ENCODE measurements at regions not wholly inside any gene's neighbourhood (a gene's known extent, or its start where the extent isn't known, plus 50 kb on each side); places are given as distances from the start of the nearest gene placed in this dataset.

- Mint-ChIP-seq H3K4me3 (ENCODE audit: unreplicated experiment) (no peak overlapping the region), H3K27me3 (ENCODE audit: unreplicated experiment) (no peaks in the 10 kb centered on the region), H3K4me1 (ENCODE audit: unreplicated experiment) (peaks cover 10% of the 10 kb centered on the region), H3K9me3 (ENCODE audit: unreplicated experiment) (peaks cover 17% of the 10 kb centered on the region), H3K36me3 (ENCODE audit: unreplicated experiment) (no peaks in the 10 kb centered on the region), H3K27ac (ENCODE audit: unreplicated experiment) (no peak overlapping the region)
- TF ChIP-seq, protein P1, sequence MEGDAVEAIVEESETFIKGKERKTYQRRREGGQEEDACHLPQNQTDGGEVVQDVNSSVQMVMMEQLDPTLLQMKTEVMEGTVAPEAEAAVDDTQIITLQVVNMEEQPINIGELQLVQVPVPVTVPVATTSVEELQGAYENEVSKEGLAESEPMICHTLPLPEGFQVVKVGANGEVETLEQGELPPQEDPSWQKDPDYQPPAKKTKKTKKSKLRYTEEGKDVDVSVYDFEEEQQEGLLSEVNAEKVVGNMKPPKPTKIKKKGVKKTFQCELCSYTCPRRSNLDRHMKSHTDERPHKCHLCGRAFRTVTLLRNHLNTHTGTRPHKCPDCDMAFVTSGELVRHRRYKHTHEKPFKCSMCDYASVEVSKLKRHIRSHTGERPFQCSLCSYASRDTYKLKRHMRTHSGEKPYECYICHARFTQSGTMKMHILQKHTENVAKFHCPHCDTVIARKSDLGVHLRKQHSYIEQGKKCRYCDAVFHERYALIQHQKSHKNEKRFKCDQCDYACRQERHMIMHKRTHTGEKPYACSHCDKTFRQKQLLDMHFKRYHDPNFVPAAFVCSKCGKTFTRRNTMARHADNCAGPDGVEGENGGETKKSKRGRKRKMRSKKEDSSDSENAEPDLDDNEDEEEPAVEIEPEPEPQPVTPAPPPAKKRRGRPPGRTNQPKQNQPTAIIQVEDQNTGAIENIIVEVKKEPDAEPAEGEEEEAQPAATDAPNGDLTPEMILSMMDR (IDR thresholded peaks at IDR 0.05), result no peak
- DNase-seq (ENCODE audit: extremely low spot score, unreplicated experiment), result no peak
Measured at GRCh38 chr18:67969458-67969857, 452.9 kb upstream of the DSEL start.

DNA sequence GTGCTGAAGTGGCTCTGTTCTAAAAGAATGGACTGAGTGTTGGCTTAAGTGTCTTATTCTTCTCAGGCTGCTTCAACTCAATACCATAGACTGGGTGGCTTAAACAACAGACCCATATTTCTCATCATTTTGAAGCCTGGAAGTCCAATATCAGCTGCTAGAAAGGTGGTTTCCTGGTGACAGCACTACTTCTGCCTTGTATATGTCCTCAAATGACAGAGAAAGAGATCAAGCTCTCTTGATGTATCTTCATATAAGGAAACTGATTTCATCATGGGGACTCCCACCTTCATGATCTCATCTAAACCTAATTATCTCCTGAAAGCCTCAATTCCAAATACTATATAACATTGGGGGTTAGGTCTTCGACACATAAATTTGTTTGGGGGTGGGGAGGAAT is 449.7 kb upstream of the DSEL start:
- TF ChIP-seq, protein P1 (IDR thresholded peaks at IDR 0.05), result no peak
- no peaks in the 10 kb centered on the region for H3K27me3 Mint-ChIP-seq (ENCODE audit: unreplicated experiment)
- no peaks in the 10 kb centered on the region for H3K4me1 Mint-ChIP-seq (ENCODE audit: unreplicated experiment)
- H3K27ac Mint-ChIP-seq (ENCODE audit: unreplicated experiment), result no peak overlapping the region
- DNase-seq (ENCODE audit: extremely low spot score, unreplicated experiment), result no peak
- no peaks in the 10 kb centered on the region for H3K9me3 Mint-ChIP-seq (ENCODE audit: unreplicated experiment)
- H3K4me3 Mint-ChIP-seq (ENCODE audit: unreplicated experiment), result no peak overlapping the region
- no peaks in the 10 kb centered on the region for H3K36me3 Mint-ChIP-seq (ENCODE audit: unreplicated experiment)

DNA sequence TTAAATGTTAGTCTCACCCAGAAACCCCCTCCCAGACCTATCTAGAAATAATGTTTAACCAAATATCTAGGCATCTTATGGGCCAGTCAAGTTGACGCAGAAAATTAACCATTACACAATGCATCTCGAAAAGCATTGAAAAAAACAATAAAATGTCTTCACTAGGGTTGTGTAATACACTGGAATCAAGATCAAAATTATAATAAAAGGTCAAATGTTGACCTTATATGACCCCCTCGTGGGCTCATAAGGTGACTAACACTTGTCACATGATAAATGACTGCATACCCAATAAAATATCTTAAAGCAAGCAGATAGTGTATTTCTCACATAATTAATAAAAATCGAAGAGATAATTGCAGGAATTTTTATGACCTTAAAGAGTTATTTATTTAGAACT is 447.9 kb upstream of the DSEL start:
- DNase-seq (ENCODE audit: extremely low spot score, unreplicated experiment), result no peak
- Mint-ChIP-seq H3K27me3 (ENCODE audit: unreplicated experiment) (no peaks in the 10 kb centered on the region), H3K4me1 (ENCODE audit: unreplicated experiment) (no peaks in the 10 kb centered on the region), H3K36me3 (ENCODE audit: unreplicated experiment) (no peaks in the 10 kb centered on the region), H3K4me3 (ENCODE audit: unreplicated experiment) (no peak overlapping the region), H3K9me3 (ENCODE audit: unreplicated experiment) (no peaks in the 10 kb centered on the region), H3K27ac (ENCODE audit: unreplicated experiment) (no peak overlapping the region)
- TF ChIP-seq, protein P1 (IDR thresholded peaks at IDR 0.05), result no peak

GRCh38 chr18:67961701-67962440 is 445.4 kb upstream of the DSEL start:
- H3K4me3 Mint-ChIP-seq (ENCODE audit: unreplicated experiment), result no peak overlapping the region
- H3K36me3 Mint-ChIP-seq (ENCODE audit: unreplicated experiment), result no peaks in the 10 kb centered on the region

GRCh38 chr18:67957684-67958083 is 441.2 kb upstream of the DSEL start:
- TF ChIP-seq, protein P1 (IDR thresholded peaks at IDR 0.05), result no peak
- no peaks in the 10 kb centered on the region for H3K36me3 Mint-ChIP-seq (ENCODE audit: unreplicated experiment)
- no peaks in the 10 kb centered on the region for H3K9me3 Mint-ChIP-seq (ENCODE audit: unreplicated experiment)
- no peak overlapping the region for H3K27ac Mint-ChIP-seq (ENCODE audit: unreplicated experiment)
- no peaks in the 10 kb centered on the region for H3K4me1 Mint-ChIP-seq (ENCODE audit: unreplicated experiment)
- no peak overlapping the region for H3K4me3 Mint-ChIP-seq (ENCODE audit: unreplicated experiment)
- no peak for DNase-seq (ENCODE audit: extremely low spot score, unreplicated experiment)
- H3K27me3 Mint-ChIP-seq (ENCODE audit: unreplicated experiment), result no peaks in the 10 kb centered on the region

More at GRCh38 chr18:67961701-67962440, 445.4 kb upstream of the DSEL start:
- no peaks in the 10 kb centered on the region for H3K27me3 Mint-ChIP-seq (ENCODE audit: unreplicated experiment)
- TF ChIP-seq, protein P1 (IDR thresholded peaks at IDR 0.05), result no peak
- H3K9me3 Mint-ChIP-seq (ENCODE audit: unreplicated experiment), result no peaks in the 10 kb centered on the region
- H3K27ac Mint-ChIP-seq (ENCODE audit: unreplicated experiment), result no peak overlapping the region
- no peaks in the 10 kb centered on the region for H3K4me1 Mint-ChIP-seq (ENCODE audit: unreplicated experiment)
- no peak for DNase-seq (ENCODE audit: extremely low spot score, unreplicated experiment)
